Frontal cortex (tissue), 3 donors: ENCODE measurements at regions not wholly inside any gene's neighbourhood (a gene's known extent, or its start where the extent isn't known, plus 50 kb on each side); places are given as distances from the start of the nearest gene placed in this dataset.

Experiments
- DNase-seq, 2 donors: peaks; one replicate each; pipeline ENCODE4 v3.0.0; 2012; ENCODE audit warnings: low spot score in 2 of 2
- FAIRE-seq: peaks from 2 replicates; lab custom pipeline; 2012; peaks lifted over from hg19 to GRCh38; lab: Jason Lieb, UNC
- donor health status: control.
- donor health status: control.
- donor health status: control.

GRCh38 chr10:88158526-88159122 lies 295.2 kb downstream of the PTEN start:
- DNase-seq (no peak), FAIRE-seq (no peak)

GRCh38 chr10:88159127-88159829 lies 295.9 kb downstream of the PTEN start:
- FAIRE-seq, result peak; percentile 92
- no peak for DNase-seq

GRCh38 chr10:88161070-88161469 lies 297.6 kb downstream of the PTEN start:
- no peak for DNase-seq
- no peak for FAIRE-seq

- no peak for DNase-seq
Measured at GRCh38 chr10:88161756-88162155, 298.3 kb downstream of the PTEN start.

GRCh38 chr10:88162852-88163251 lies 299.4 kb downstream of the PTEN start:
- DNase-seq (no peak), FAIRE-seq (no peak)

More at GRCh38 chr10:88161756-88162155, 298.3 kb downstream of the PTEN start:
- FAIRE-seq, result no peak

- no peak for FAIRE-seq
- no peak for DNase-seq
Measured at GRCh38 chr10:88163572-88163971, 300.1 kb downstream of the PTEN start.

- FAIRE-seq, result no peak
- DNase-seq, result no peak
Measured at GRCh38 chr10:88164471-88164870, 301.0 kb downstream of the PTEN start.

GRCh38 chr10:88165849-88166271 lies 302.4 kb downstream of the PTEN start:
- DNase-seq (no peak), FAIRE-seq (no peak)

- DNase-seq (no peak), FAIRE-seq (no peak)
Measured at GRCh38 chr10:88168171-88169036, 305.0 kb downstream of the PTEN start.

- DNase-seq (no peak), FAIRE-seq (no peak)
Measured at GRCh38 chr10:88169037-88169319, 305.6 kb downstream of the PTEN start.

- no peak for FAIRE-seq
Measured at GRCh38 chr10:88170628-88171027, 307.2 kb downstream of the PTEN start.

GRCh38 chr10:88172159-88172558 lies 308.7 kb downstream of the PTEN start:
- FAIRE-seq (no peak), DNase-seq (no peak)

More at GRCh38 chr10:88170628-88171027, 307.2 kb downstream of the PTEN start:
- no peak for DNase-seq

GRCh38 chr10:88174391-88174790 lies 311.0 kb downstream of the PTEN start:
- DNase-seq (no peak), FAIRE-seq (no peak)

GRCh38 chr10:88178758-88179157 lies 315.3 kb downstream of the PTEN start:
- DNase-seq, result no peak
- no peak for FAIRE-seq

- FAIRE-seq, result no peak
- no peak for DNase-seq
Measured at GRCh38 chr10:88179831-88180230, 316.4 kb downstream of the PTEN start.

- FAIRE-seq (no peak), DNase-seq (no peak)
Measured at GRCh38 chr10:88181902-88182600, 318.6 kb downstream of the PTEN start.

GRCh38 chr10:88182601-88182930 lies 319.1 kb downstream of the PTEN start:
- FAIRE-seq (no peak), DNase-seq (no peak)

GRCh38 chr10:88184543-88185297 lies 321.3 kb downstream of the PTEN start:
- FAIRE-seq (no peak), DNase-seq (no peak)

GRCh38 chr10:88185830-88186229 lies 322.4 kb downstream of the PTEN start:
- FAIRE-seq (no peak), DNase-seq (no peak)

- DNase-seq (no peak), FAIRE-seq (no peak)
Measured at GRCh38 chr10:88186335-88186734, 322.9 kb downstream of the PTEN start.
